Sigmoid colon (tissue), 4 donors: ENCODE measurements at regions not wholly inside any gene's neighbourhood (a gene's known extent, or its start where the extent isn't known, plus 50 kb on each side); places are given as distances from the start of the nearest gene placed in this dataset.

ENCODE experiments used
- CTCF ChIP-seq, 4 experiments: fragments of 450-650 bp in 3 of 4; fragments of 200-600 bp in 1 of 4; IDR thresholded peaks; one replicate each; pipeline ENCODE4 v1.5.1; 2016 to 2019; ENCODE audit warnings: antibody characterized with exemption in 4 of 4, mild to moderate bottlenecking in 3 of 4, moderate library complexity in 2 of 4
- POLR2A ChIP-seq, 2 donors: fragments of 450-650 bp; IDR thresholded peaks; one replicate each; pipeline ENCODE4 v1.6.1; 2016; ENCODE audit warnings: antibody characterized with exemption in 2 of 2, mild to moderate bottlenecking in 2 of 2, moderate library complexity in 2 of 2
- POLR2AphosphoS5 ChIP-seq, 4 donors: sonication (generic); formaldehyde crosslinking; IDR thresholded peaks; one replicate each; pipeline ENCODE4 v1.6.1; 2017; ENCODE audit warnings: antibody characterized with exemption in 4 of 4

GRCh38 chr14:105913221-105913620 lies 386.8 kb downstream of the TMEM121 start:
- no peak for TF ChIP-seq CTCF (IDR thresholded peaks at IDR 0.05)
- no peak for TF ChIP-seq POLR2AphosphoS5 (IDR thresholded peaks at IDR 0.05)
- TF ChIP-seq POLR2A (IDR thresholded peaks at IDR 0.05) = no peak
